ENCODE measurements at regions not wholly inside any gene's neighbourhood (a gene's known extent, or its start where the extent isn't known, plus 50 kb on each side); places are given as distances from the start of the nearest gene placed in this dataset.
A peak's percentile ranks its signal among the peaks of the same experiment; 100 is the strongest.

DNA sequence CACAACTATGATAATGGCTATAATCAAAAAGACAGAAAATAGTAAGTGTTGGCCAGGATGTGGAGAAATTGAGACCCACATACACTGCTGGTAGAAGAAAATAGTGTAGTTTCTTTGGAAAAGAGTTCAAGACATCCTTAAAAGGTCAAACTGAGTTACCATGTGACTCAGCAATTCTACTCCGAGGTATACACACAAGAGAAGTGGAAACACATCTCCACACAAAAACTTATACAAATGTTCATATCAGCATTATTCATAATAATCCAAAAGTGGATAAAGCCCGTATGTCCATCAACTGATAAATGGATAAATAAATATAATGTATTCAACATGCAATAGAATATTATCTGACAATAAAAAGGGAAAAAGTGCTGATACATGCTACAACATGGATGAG lies 532.2 kb downstream of the NR2F1-AS1 start:
- Mint-ChIP-seq H3K27ac (ENCODE audit: unreplicated experiment) (no peak overlapping the region), H3K27me3 (ENCODE audit: unreplicated experiment) (no peaks in the 10 kb centered on the region), H3K4me3 (ENCODE audit: low read depth, unreplicated experiment) (no peak overlapping the region), H3K36me3 (ENCODE audit: insufficient read depth, unreplicated experiment) (no peaks in the 10 kb centered on the region), H3K4me1 (ENCODE audit: low read depth, unreplicated experiment) (no peaks in the 10 kb centered on the region), H3K9me3 (ENCODE audit: low read depth, unreplicated experiment) (no peaks in the 10 kb centered on the region)
- intact Hi-C loops (cut with micrococcal nuclease; ENCODE audit: unreplicated experiment), result no loop called here
- CTCF ChIA-PET, result no interaction called here
- BruUV-seq (replicated peaks), result no TSS peak
- TF ChIP-seq, protein P1, sequence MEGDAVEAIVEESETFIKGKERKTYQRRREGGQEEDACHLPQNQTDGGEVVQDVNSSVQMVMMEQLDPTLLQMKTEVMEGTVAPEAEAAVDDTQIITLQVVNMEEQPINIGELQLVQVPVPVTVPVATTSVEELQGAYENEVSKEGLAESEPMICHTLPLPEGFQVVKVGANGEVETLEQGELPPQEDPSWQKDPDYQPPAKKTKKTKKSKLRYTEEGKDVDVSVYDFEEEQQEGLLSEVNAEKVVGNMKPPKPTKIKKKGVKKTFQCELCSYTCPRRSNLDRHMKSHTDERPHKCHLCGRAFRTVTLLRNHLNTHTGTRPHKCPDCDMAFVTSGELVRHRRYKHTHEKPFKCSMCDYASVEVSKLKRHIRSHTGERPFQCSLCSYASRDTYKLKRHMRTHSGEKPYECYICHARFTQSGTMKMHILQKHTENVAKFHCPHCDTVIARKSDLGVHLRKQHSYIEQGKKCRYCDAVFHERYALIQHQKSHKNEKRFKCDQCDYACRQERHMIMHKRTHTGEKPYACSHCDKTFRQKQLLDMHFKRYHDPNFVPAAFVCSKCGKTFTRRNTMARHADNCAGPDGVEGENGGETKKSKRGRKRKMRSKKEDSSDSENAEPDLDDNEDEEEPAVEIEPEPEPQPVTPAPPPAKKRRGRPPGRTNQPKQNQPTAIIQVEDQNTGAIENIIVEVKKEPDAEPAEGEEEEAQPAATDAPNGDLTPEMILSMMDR (IDR thresholded peaks at IDR 0.05; ENCODE audit: unreplicated experiment), result no peak
- DNase-seq, result no peak

DNA sequence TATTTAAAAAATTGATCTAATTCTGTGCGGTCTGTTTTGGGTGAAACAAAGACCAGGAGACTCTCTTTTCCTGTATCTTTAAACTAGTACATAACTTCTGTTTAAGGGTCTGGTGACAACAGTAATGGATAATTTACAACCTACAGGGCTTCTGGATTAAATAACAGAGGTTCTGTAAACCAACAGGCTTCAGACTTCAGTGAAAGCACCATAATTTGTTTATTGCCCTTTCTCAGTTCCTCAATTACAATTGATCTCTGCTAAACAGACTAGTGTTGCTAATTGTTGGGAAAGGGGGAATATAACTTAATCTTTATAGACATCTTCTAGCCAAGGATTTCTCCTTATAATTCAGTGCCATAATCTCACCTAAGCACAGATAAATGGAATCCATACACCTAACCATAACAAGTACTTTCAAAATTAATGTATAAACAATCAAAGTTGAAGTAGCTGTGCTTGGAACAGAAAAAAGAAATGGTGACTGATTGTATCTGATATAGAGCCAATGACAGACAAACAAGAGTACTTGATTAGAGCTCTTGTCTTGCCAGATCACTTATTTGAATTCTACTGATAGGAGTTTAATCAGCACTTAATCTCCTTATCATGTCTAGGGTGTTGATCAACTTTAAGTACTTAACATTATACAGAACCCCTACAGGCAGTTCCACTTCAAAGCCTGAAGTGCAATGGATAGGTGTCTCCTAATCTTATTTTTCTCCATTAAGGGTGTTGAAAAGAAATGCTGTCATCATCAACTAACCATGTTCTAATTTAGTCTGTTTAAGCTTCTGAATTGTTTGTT lies 536.0 kb downstream of the NR2F1-AS1 start:
- H3K27me3 Mint-ChIP-seq (ENCODE audit: unreplicated experiment), result no peaks in the 10 kb centered on the region
- intact Hi-C loops (cut with micrococcal nuclease; ENCODE audit: unreplicated experiment), result no loop called here

DNA sequence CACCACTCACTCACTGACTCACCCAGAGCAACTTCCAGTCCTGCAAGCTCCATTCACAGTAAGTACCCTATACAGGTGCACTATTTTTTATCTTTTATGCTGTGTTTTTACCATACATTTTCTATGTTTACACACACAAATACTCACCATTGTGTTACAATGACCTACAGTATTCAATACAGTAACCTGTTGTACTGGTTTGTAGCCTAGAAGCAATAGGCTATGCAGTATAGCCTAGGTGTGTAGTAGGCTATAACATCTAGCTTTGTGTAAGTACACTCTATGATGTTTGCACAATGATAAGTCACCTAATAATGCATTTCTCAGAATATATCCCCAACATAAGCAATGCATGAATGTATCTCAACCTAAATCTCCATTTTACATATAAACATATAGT lies 541.1 kb downstream of the NR2F1-AS1 start:
- H3K4me1 Mint-ChIP-seq (ENCODE audit: low read depth, unreplicated experiment), result no peaks in the 10 kb centered on the region
- H3K27me3 Mint-ChIP-seq (ENCODE audit: unreplicated experiment), result no peaks in the 10 kb centered on the region
- CTCF ChIA-PET, result interaction anchor here (0.7 kb wide), 1 partner anchor 14 kb away, joined by 3 read pairs; no protein-coding TSS in a partner anchor
- no peak overlapping the region for H3K4me3 Mint-ChIP-seq (ENCODE audit: low read depth, unreplicated experiment)
- no peaks in the 10 kb centered on the region for H3K36me3 Mint-ChIP-seq (ENCODE audit: insufficient read depth, unreplicated experiment)
- TF ChIP-seq, protein P1 (IDR thresholded peaks at IDR 0.05; ENCODE audit: unreplicated experiment), result no peak
- intact Hi-C loops (cut with micrococcal nuclease; ENCODE audit: unreplicated experiment), result no loop called here
- no peak for DNase-seq
- BruUV-seq (replicated peaks), result no TSS peak
- H3K9me3 Mint-ChIP-seq (ENCODE audit: low read depth, unreplicated experiment), result no peaks in the 10 kb centered on the region
- H3K27ac Mint-ChIP-seq (ENCODE audit: unreplicated experiment), result peak overlapping the region; percentile 44

More for the DNA sequence above, 536.0 kb downstream of the NR2F1-AS1 start:
- H3K36me3 Mint-ChIP-seq (ENCODE audit: insufficient read depth, unreplicated experiment), result no peaks in the 10 kb centered on the region
- TF ChIP-seq, protein P1 (IDR thresholded peaks at IDR 0.05; ENCODE audit: unreplicated experiment), result no peak
- BruUV-seq (replicated peaks), result no TSS peak
- H3K9me3 Mint-ChIP-seq (ENCODE audit: low read depth, unreplicated experiment), result no peaks in the 10 kb centered on the region
- DNase-seq, result no peak
- H3K4me1 Mint-ChIP-seq (ENCODE audit: low read depth, unreplicated experiment), result no peaks in the 10 kb centered on the region
- H3K27ac Mint-ChIP-seq (ENCODE audit: unreplicated experiment), result no peak overlapping the region
- H3K4me3 Mint-ChIP-seq (ENCODE audit: low read depth, unreplicated experiment), result no peak overlapping the region
- CTCF ChIA-PET, result interaction anchor here (0.7 kb wide), 1 partner anchor 8 kb away, joined by 3 read pairs; no protein-coding TSS in a partner anchor

DNA sequence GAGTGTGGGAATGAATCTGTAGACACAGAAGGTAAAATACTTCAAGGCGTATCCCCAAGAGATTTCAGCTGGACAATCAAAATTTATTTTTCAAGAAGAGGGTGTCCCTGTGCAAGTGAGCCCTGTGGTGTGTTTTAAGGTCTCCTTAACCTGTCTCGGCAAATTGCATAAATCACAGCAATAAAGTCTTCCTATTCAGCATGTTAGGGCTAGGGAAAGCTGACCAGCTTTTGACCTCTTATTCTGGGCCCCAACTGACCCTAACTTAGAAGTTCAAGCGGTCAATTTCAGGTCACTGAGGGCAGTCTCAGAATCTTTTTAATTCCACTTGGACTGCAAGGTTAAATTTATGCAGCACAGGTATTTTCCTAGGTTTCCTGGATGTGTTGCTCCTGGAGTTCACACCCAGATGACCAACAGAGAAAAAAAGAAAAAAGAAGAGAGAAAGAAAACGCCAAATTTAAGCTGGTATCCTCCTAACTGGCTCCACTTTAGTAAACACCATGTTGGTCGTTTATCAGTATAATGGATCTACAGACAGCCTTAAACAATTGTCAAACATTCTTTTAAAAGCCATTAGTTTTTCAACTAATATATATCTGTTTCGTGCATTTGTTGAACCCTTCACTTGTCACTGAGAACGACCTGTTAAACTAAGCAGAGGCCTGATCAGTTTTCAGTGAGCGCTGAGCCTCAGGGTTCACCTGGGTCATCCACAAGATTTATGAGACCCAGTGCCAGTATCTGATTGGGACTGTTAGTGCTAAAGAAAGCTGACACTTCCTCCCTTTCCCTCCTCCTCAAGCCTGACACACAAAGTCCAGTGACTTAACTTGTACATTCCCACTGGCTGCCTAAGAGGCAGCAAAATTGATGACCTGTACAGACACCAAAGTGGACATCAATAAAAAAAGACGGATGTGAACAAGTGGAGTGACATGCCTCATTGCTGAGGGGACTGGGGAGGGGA lies 546.1 kb downstream of the NR2F1-AS1 start:
- TF ChIP-seq, protein P1 (IDR thresholded peaks at IDR 0.05; ENCODE audit: unreplicated experiment), result no peak
- Mint-ChIP-seq H3K4me1 (ENCODE audit: low read depth, unreplicated experiment) (no peaks in the 10 kb centered on the region), H3K36me3 (ENCODE audit: insufficient read depth, unreplicated experiment) (no peaks in the 10 kb centered on the region), H3K27me3 (ENCODE audit: unreplicated experiment) (no peaks in the 10 kb centered on the region), H3K27ac (ENCODE audit: unreplicated experiment) (no peak overlapping the region), H3K9me3 (ENCODE audit: low read depth, unreplicated experiment) (peaks cover 3% of the 10 kb centered on the region), H3K4me3 (ENCODE audit: low read depth, unreplicated experiment) (no peak overlapping the region)
- no peak for DNase-seq
- BruUV-seq (replicated peaks), result no TSS peak
- intact Hi-C loops (cut with micrococcal nuclease; ENCODE audit: unreplicated experiment), result no loop called here
- CTCF ChIA-PET, result interaction anchor here (0.6 kb wide), 1 partner anchor 103 kb away, joined by 3 read pairs; no protein-coding TSS in a partner anchor
